IPS-NIHi11 (cell line): ENCODE measurements at regions not wholly inside any gene's neighbourhood (a gene's known extent, or its start where the extent isn't known, plus 50 kb on each side); places are given as distances from the start of the nearest gene placed in this dataset.
"Not testable (repeated sequence)": the region's sequence is repeated elsewhere in the genome, so short reads cannot be mapped to it uniquely, and the experiment has no call there.

Experiments
- DNase-seq: peaks from one replicate; pipeline ENCODE4 v3.0.0; 2012; ENCODE audit warnings: mixed read lengths, low spot score

- no peak for DNase-seq
Measured at GRCh38 chr6:23661549-23661948, 464.5 kb upstream of the NRSN1 start.

- no peak for DNase-seq
Measured at GRCh38 chr6:23663096-23663495, 462.9 kb upstream of the NRSN1 start.

GRCh38 chr6:23663652-23664051 lies 462.4 kb upstream of the NRSN1 start:
- DNase-seq, result no peak

- not testable (repeated sequence) for DNase-seq
Measured at GRCh38 chr6:23665911-23666310, 460.1 kb upstream of the NRSN1 start.

- no peak for DNase-seq
Measured at GRCh38 chr6:23672737-23673136, 453.3 kb upstream of the NRSN1 start.

- DNase-seq, result no peak
Measured at GRCh38 chr6:23678626-23679025, 447.4 kb upstream of the NRSN1 start.

- no peak for DNase-seq
Measured at GRCh38 chr6:23681743-23682142, 444.3 kb upstream of the NRSN1 start.

GRCh38 chr6:23688650-23689049 lies 437.4 kb upstream of the NRSN1 start:
- no peak for DNase-seq

- DNase-seq, result no peak
Measured at GRCh38 chr6:23690453-23691049, 435.5 kb upstream of the NRSN1 start.

GRCh38 chr6:23692184-23692583 lies 433.8 kb upstream of the NRSN1 start:
- no peak for DNase-seq

- DNase-seq, result no peak
Measured at GRCh38 chr6:23696992-23697391, 429.0 kb upstream of the NRSN1 start.

- DNase-seq, result no peak
Measured at GRCh38 chr6:23704479-23705052, 421.4 kb upstream of the NRSN1 start.

GRCh38 chr6:23705697-23706096 lies 420.3 kb upstream of the NRSN1 start:
- DNase-seq, result no peak

- no peak for DNase-seq
Measured at GRCh38 chr6:23712756-23713155, 413.3 kb upstream of the NRSN1 start.

GRCh38 chr6:23713211-23713610 lies 412.8 kb upstream of the NRSN1 start:
- DNase-seq, result no peak

- no peak for DNase-seq
Measured at GRCh38 chr6:23728707-23729106, 397.3 kb upstream of the NRSN1 start.

- no peak for DNase-seq
Measured at GRCh38 chr6:23731609-23732008, 394.4 kb upstream of the NRSN1 start.

- DNase-seq, result no peak
Measured at GRCh38 chr6:23732521-23732920, 393.5 kb upstream of the NRSN1 start.

- DNase-seq, result no peak
Measured at GRCh38 chr6:23735151-23735550, 390.9 kb upstream of the NRSN1 start.

GRCh38 chr6:23736577-23736976 lies 389.4 kb upstream of the NRSN1 start:
- no peak for DNase-seq

- DNase-seq, result no peak
Measured at GRCh38 chr6:23747239-23747638, 378.8 kb upstream of the NRSN1 start.

GRCh38 chr6:23752414-23752813 lies 373.6 kb upstream of the NRSN1 start:
- no peak for DNase-seq

- no peak for DNase-seq
Measured at GRCh38 chr6:23754197-23754596, 371.8 kb upstream of the NRSN1 start.

GRCh38 chr6:23775127-23775526 lies 350.9 kb upstream of the NRSN1 start:
- no peak for DNase-seq
